Renal cortex interstitium (tissue), 11 donors: ENCODE measurements at regions not wholly inside any gene's neighbourhood (a gene's known extent, or its start where the extent isn't known, plus 50 kb on each side); places are given as distances from the start of the nearest gene placed in this dataset.

Experiments
- DNase-seq, 11 donors: peaks; one replicate each; pipeline ENCODE4 v3.0.0-alpha.2; 2013; ENCODE audit warnings: low read depth in 9 of 11, low spot score in 4 of 11; ENCODE audit errors: extremely low read depth in 1 of 11

DNA sequence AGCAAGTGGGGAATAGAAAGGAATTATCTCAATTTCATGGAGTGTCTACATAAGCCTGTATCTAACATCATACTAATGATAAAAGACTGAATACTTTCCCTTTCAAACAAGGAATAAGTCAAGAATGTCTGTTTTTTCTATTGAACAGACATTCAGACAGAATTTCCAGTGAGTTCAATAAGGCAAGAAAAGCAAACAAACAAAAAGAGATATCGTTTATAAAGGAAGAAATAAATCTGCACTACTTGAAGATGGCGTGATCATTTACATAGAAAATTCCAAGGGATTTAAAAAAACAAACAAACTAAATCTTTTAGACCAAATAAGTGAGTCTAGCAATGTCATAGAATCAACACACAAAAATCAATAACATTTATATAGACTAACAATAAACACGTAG lies 273.1 kb upstream of the FOXG1 start:
- no peak for DNase-seq

DNA sequence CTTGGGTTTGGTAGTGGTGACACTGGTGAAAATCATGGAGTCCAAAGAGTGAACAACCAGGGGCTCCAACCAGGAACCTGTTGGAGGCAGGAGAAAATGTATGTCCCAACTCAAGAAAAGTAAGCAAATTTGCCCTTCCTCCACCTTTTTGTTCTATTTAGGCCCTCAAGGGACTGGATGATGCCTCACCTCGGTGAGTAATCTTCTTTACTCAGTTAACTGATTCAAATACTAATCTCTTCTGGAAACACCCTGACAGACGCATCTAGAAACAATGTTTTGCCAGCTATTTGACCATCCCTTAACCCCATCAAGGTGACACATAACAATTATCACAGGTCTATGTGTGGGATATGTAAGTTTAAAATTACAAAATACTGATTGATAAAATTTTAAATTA lies 272.4 kb upstream of the FOXG1 start:
- DNase-seq: no peak

DNA sequence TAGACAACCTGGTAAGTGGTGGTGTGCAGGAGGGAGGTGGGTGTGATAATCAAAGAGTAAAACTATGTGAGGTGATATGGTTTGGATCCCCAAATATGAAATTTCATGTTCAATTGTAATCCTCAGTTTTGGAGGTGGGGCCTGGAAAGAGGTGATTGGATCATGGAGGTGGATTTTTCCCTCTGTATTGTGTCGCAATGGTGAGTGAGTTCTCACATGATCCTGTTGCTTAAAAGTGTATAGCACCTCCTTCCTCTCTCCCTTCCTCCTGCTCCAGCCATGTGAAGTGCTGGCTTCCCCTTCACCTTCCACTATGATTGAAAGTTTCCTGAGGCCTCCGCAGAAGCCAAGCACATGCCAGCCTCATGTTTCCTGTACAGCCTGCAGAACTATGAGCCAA lies 270.2 kb upstream of the FOXG1 start:
- no peak for DNase-seq

DNA sequence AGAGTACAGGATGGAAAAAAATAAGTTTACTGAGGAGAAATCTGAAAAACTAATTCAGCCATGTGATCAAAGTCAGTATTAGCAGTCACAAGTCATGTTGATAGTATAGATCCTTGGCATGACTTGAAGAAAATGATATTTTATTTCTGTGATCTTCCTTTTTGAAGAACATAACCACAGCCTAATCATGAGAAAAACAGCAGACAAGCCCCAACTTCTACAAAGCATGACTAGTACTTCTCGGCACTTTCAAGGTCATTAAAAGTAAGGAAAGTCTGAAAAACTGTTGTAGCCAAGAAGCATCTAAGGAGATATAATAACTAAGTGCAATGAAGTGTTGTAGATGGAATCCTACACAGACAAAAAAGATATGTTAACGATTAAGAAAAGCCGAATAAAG lies 264.1 kb upstream of the FOXG1 start:
- DNase-seq: no peak

DNA sequence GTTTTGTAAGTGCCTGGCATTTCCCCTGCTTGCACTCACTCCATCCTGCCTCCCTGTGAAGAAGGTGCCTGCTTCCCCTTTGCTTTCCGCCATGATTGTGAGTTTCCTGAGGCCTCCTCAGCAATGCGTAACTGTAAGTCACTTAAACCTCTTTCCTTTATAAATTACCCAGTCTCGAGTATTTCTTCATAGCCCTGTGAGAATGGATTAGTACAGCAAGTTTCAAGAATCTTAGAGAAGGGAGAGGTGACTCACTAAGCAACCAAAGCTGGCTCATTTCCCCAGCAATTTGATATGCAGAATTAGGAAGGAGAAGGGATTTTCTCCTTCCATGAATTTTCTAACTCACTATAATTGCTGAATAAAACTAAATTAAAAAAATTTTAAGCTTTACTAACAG lies 251.0 kb upstream of the FOXG1 start:
- DNase-seq: no peak

DNA sequence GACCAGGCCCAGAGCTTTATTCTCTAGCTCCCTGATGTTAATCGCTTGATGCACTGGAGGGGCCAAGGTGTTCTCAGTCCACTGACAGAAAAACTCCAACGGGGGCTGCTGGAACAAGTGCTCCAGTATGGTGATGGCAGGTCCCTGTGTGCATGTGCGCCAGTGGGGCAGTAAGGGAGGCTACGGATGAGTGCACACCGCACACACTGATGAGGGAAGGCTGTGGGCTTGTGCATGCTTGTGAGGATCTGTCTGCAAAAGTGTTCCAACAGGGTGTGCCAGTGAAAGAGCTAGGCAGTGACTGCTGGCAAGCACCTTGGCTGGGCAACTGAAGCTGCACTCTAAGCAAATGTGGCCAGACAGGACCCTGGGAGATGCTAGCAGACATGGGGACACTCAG lies 229.7 kb upstream of the FOXG1 start:
- DNase-seq: no peak

DNA sequence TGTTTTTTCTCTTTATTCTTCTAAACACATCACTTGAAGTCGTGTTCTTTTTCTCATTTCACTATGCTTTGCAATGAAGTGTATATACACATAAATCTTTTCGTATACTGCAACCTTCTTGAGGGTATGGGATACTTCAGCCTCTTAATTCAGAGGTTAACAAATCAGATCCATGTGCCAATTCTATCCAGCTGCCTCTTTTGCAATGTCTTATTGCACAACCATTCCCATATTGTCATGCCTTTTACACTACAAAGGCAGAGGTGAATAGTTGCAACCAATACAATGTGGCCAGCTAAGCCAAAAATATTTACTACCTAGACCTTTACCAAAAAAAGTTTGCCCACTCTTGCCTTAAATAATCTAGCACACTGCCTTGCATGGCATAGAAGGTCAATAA lies 224.5 kb upstream of the FOXG1 start:
- DNase-seq: no peak

DNA sequence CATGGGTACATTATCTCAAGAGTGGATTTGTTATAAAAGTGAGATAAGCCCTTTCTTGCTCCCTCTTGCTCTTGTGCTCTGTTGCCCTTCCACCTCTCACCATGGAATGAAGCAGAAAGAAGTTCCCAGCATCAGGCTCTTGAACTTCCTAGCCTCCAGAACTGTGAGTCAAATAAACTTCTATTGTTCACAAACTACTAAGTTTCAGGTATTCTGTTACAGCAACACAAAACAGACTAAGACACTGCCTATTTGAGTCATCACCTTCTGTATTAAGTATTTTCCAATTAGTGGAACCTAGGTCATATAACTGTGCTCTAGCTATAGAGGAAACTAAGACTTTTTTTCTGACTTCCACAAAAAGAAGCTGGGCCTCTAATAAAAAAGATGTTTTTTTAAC lies 201.2 kb upstream of the FOXG1 start:
- no peak for DNase-seq

DNA sequence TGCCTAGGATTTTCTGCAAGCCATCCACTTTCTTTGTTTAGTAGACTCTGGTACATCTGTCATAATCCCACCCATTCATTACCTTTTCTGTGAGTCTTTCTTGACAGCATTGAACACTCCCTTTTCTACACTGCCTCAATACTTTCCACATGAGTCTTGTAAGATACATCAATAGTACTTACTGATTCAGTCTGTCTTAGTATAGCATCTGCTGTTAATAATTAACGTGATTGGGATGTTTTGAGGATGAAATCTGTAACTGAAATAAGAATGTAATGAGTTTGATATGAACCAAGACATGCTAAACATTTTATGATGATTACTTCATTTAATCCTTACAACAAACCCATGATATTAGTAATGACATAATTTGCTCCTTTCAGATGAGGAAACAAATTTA lies 196.2 kb upstream of the FOXG1 start:
- no peak for DNase-seq

DNA sequence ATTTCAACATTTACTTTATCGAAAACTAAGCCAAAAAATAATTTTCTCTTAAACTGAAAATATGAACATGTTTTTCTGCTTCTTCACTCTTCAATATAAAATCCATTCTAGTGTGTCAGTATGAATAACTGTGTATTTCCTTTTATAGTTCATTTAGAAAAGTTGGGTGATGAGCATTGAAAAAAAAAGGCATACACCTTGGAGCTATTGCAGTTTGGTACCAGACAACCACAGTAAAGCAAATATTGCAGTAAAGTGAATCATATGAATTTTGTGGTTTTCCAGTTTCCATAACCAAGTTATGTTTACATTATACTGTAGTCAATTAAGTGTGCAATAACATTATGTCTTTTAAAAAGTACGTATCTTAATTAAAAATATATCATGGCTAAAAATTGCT lies 195.0 kb upstream of the FOXG1 start:
- DNase-seq: no peak

DNA sequence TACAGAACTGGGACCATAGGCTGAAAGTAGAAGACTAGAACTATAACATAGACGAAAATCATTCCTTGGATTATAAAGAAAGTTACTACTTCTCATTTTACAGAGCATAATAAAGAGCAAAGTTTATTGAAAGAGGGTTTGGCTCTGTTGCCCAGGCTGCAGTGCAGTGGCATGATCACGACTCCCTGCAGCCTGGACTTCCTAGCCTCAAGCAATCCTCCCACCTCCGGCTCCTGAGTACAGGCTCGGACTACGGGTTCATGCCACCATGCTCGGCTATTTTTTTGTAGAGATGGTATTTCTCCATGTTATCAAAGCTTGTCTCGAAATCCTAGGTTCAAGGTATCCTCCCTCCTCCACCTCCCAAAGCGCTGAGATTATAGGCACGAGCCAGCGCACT lies 190.1 kb upstream of the FOXG1 start:
- no peak for DNase-seq

DNA sequence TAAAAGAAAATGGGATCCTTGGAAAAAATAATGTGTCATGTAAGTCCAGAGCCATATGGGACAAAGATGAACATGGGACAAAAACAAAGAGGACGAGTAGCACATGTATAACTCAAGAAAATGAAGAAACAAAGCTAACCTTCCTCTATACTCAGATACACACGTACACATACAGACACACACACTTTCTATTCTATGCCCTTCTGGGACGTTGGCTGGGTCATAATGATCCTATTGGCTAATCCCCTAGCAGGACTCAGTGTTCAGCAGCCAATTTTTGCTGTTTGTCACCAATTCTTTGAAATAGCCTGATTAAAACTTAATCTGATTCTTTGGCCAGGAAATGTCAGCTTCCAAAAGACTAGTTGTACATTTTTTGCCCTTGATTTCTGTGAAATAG lies 189.4 kb upstream of the FOXG1 start:
- no peak for DNase-seq

DNA sequence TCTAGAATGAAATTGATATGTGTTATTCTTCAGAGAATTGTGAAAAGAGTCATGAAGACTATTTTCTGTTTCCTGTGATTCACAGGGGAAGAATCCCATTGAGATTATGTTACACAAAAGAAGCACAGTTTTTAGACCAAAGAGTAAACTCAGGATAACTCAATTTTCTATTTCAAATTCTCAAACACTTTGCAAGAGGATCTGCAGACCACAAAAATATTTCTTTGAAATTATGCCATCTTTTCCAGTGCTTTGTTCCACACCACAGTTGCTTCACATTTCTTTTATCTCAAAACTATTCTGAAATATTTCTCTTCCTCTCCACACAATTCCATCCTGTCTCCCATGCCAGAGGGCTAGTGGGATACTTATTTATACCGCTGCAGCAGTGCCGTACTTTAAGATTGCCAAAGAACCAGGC lies 188.9 kb upstream of the FOXG1 start:
- no peak for DNase-seq

DNA sequence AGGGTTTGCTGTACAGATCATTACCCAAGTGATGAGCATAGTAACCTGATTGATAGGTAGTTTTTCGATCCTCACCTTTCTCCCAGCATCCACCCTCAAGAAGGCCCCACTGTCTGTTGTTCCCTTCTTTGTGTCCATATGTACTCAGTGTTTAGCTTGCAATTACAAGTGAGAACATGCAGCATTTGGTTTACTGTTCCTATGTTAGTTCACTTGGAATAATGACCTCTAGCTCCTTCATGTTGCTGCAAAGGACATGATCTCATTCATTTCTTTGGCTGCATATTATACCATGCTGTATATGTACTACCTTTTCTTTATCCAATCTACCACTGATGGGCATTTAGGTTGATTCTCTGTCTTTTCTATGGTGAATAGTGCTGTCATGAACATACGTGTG lies 181.6 kb upstream of the FOXG1 start:
- no peak for DNase-seq

DNA sequence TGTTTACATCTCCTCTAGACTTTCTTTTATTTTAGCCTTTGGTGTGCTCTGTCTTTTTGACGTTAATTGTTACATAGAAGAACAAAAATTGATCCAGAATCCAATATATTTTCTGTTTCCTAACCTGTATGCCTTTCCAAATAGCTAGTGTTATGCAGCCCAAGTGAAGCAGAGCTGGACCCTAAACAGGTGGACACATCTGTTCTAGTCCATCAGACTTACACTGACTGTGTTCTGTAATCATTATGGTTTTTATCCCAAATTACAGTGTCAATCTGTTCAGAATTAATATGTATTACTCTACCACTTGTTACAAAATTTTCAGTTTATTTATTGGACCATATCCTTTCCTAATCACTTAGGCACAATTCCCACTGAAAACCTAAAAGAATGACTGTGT lies 176.8 kb upstream of the FOXG1 start:
- no peak for DNase-seq

DNA sequence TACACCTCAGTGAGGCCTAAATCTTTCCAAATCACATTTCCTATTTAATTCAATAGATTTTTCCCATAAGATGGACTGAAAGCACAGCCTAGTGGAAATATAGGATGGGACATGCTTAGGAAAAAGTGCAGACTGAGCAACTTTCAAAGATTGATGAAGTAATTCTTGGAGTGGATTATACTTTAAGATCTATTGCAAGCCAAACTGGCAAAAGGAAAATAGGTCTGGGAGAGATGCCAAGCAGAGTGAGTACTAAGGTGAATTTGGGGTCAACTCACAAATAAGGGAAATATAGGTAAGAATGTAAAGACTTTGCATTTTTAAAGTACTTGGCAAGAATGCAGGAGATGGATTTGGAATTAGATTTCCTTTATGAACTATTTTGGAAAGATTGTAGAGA lies 170.2 kb upstream of the FOXG1 start:
- no peak for DNase-seq

DNA sequence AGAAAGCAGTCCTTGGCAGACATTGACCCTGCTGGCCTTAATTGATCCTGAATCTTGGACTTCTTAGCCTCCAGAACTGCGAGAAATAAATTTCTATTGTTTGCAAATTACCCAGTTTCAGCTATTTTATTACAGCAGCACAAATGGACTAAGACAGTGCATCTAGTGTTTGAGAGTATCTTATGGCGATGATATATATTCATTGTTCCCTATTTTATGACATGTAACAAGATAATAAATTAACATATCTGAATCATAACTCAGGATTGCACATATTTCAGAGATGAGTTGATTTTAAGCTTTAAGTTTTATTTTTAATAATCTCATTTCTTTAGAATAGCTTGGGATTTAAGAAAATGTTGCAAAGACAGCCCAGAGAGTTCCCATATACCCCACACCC lies 167.4 kb upstream of the FOXG1 start:
- no peak for DNase-seq

DNA sequence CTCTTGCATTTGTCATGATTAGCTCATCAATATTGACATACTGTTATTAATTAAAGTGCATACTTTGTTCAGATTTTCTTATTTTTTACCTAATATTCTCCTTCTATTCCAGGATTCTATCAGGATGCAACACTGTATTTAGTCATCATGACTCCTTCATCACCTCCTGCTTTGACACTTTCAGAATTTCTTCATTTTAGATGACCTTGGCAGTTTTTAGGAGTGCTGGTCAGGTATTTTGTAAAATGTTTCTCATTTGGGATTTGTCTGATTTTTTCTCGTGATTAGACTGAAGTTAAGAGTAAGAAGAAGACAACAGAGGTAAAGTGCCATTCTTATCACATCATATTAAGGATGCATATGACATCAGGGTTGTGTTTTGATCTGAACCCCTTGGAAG lies 167.0 kb upstream of the FOXG1 start:
- no peak for DNase-seq

DNA sequence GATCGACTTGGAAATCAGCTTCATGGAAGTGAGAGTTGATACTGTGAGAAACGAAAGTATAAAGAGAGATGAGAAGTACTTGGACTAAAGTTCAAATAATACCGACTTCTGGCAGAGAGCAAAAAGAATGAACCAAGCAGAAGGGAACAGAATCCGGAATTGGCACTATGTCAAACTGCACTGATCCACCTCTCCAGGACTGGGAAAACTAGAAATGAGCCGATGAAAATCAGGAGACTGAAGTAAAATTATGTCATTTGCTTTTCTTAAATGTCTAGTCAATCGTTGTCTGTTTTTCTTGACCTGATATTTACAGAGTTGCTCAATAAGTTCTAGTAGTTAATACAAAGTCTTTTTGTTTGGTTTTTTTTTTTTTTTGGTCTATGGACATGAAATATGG lies 163.0 kb upstream of the FOXG1 start:
- DNase-seq: no peak

DNA sequence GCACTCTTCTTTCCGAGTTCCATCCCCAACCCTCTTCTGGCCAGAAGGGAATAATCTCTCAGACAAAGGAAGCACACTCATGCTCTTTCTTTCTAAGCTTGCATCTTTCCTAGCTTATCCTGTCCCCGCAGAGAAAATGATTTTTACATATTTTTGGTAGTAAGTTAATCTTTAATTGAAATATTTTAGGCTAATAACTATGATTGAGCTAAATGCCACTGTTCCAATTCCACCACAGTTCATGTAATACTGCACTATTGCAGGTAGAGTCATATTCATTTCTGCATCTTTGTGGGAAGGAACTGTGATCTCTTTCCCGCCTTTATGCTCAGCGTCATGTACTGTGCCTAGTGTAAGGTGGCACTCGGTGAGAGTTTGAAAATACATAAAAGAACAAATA lies 158.9 kb upstream of the FOXG1 start:
- DNase-seq: no peak

DNA sequence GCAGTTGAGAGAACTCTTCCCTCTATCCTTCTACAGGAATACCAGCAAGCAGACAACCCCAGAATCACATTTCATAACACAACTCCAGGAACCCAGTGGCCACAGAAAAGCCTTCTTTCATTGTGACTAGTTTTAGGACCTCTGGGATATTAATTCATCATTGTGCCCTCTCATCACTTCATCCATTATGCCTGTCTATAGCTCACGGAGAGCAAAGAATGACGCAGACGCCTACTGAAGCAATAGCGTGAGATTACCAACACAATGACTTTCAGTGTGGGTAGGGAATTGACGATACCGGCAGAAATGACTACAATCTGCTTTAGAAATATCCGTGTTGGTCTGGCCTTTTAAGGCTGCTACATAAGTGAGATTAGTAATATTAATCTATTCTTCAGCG lies 158.1 kb upstream of the FOXG1 start:
- no peak for DNase-seq
